ENCODE measurements at regions not wholly inside any gene's neighbourhood (a gene's known extent, or its start where the extent isn't known, plus 50 kb on each side); places are given as distances from the start of the nearest gene placed in this dataset.

GRCh38 chr1:30257742-30258380 lies 465.5 kb downstream of the MATN1 start:
- no peak overlapping the region for H3K4me3 ChIP-seq
- H3K36me3 ChIP-seq: no peaks in the 10 kb centered on the region
- 79 to 88% (median 86%) methylated on average over 14 of the region's 14 CpGs for WGBS, 3 donors
- TF ChIP-seq EP300 (IDR thresholded peaks at IDR 0.05): no peak
- TF ChIP-seq POLR2A (IDR thresholded peaks at IDR 0.05): no peak
- TF ChIP-seq CTCF (IDR thresholded peaks at IDR 0.05): no peak
- no peaks in the 10 kb centered on the region for H3K9me3 ChIP-seq
- no peak for DNase-seq
- H3K4me1 ChIP-seq (ENCODE audit: insufficient read depth): no peaks in the 10 kb centered on the region
- intact Hi-C loops (cut with DNase I): no loop called here
- no peak overlapping the region for H3K27ac ChIP-seq
- H3K27me3 ChIP-seq: no peaks in the 10 kb centered on the region

- WGBS, 3 donors: 80 to 97% (median 82%) methylated on average over 1 of the region's 1 CpG
- no peak overlapping the region for H3K27ac ChIP-seq
- intact Hi-C loops (cut with DNase I): no loop called here
- H3K4me3 ChIP-seq: no peak overlapping the region
- H3K4me1 ChIP-seq (ENCODE audit: insufficient read depth): no peaks in the 10 kb centered on the region
- TF ChIP-seq CTCF (IDR thresholded peaks at IDR 0.05) (no peak), EP300 (IDR thresholded peaks at IDR 0.05) (no peak), POLR2A (IDR thresholded peaks at IDR 0.05) (no peak)
- no peaks in the 10 kb centered on the region for H3K9me3 ChIP-seq
- no peaks in the 10 kb centered on the region for H3K36me3 ChIP-seq
- DNase-seq: no peak
- no peaks in the 10 kb centered on the region for H3K27me3 ChIP-seq
Observed at GRCh38 chr1:30257322-30257721, 466.1 kb downstream of the MATN1 start.

- Histone ChIP-seq H3K4me3 (no peak overlapping the region), H3K27me3 (no peaks in the 10 kb centered on the region), H3K9me3 (no peaks in the 10 kb centered on the region), H3K4me1 (ENCODE audit: insufficient read depth) (no peaks in the 10 kb centered on the region), H3K36me3 (no peaks in the 10 kb centered on the region), H3K27ac (no peak overlapping the region)
- intact Hi-C loops (cut with DNase I): no loop called here
- TF ChIP-seq EP300 (IDR thresholded peaks at IDR 0.05) (no peak), CTCF (IDR thresholded peaks at IDR 0.05) (no peak), POLR2A (IDR thresholded peaks at IDR 0.05) (no peak)
- 86 to 94% (median 86%) methylated on average over 6 of the region's 6 CpGs for WGBS, 3 donors
- DNase-seq: no peak
Observed at GRCh38 chr1:30256911-30257310, 466.5 kb downstream of the MATN1 start.

- WGBS, 3 donors: 40 to 47% (median 40%) methylated on average over 5 of the region's 5 CpGs
Observed at GRCh38 chr1:30255111-30255724, 468.2 kb downstream of the MATN1 start.

More at GRCh38 chr1:30255111-30255724, 468.2 kb downstream of the MATN1 start:
- no peaks in the 10 kb centered on the region for H3K36me3 ChIP-seq
- no peaks in the 10 kb centered on the region for H3K27me3 ChIP-seq
- H3K9me3 ChIP-seq: no peaks in the 10 kb centered on the region
- no peak overlapping the region for H3K4me3 ChIP-seq
- intact Hi-C loops (cut with DNase I): no loop called here
- no peak for TF ChIP-seq EP300 (IDR thresholded peaks at IDR 0.05)
- no peak for TF ChIP-seq POLR2A (IDR thresholded peaks at IDR 0.05)
- TF ChIP-seq CTCF (IDR thresholded peaks at IDR 0.05): no peak
- H3K27ac ChIP-seq: no peak overlapping the region
- no peaks in the 10 kb centered on the region for H3K4me1 ChIP-seq (ENCODE audit: insufficient read depth)
- DNase-seq: no peak

Data from ovary (tissue), 7 donors.